Karpas-422 (cell line): ENCODE measurements at regions not wholly inside any gene's neighbourhood (a gene's known extent, or its start where the extent isn't known, plus 50 kb on each side); places are given as distances from the start of the nearest gene placed in this dataset.
A peak's percentile ranks its signal among the peaks of the same experiment; 100 is the strongest.

Source experiments
- DNase-seq: peaks from one replicate; pipeline ENCODE4 v3.0.0-alpha.2; 2015
- H2AFZ ChIP-seq: fragments of 200-600 bp; sonication (generic); 2 replicates; pipeline ENCODE4 v1.6.1; 2014; ENCODE audit warnings: antibody characterized with exemption, low read length, mixed read lengths
- H3K27ac ChIP-seq: fragments of 200-600 bp; sonication (generic); 2 replicates; pipeline ENCODE4 v1.5.1; 2014; ENCODE audit warnings: mild to moderate bottlenecking, low read length, moderate library complexity
- H3K27me3 ChIP-seq: fragments of 200-600 bp; sonication (generic); 2 replicates; pipeline ENCODE4 v1.6.1; 2014; ENCODE audit warnings: low read length, mixed read lengths
- H3K36me3 ChIP-seq: fragments of 200-600 bp; sonication (generic); 2 replicates; pipeline ENCODE4 v1.6.1; 2014; ENCODE audit warnings: low read length, mixed read lengths; ENCODE audit not compliant: insufficient read depth
- H3K4me1 ChIP-seq: fragments of 200-600 bp; sonication (generic); 2 replicates; pipeline ENCODE4 v1.6.1; 2014; ENCODE audit warnings: mild to moderate bottlenecking, low read length, mixed read lengths
- H3K4me2 ChIP-seq: fragments of 200-600 bp; sonication (generic); 2 replicates; pipeline ENCODE4 v1.6.1; 2014; ENCODE audit warnings: low read length, low read depth, mild to moderate bottlenecking; ENCODE audit not compliant: poor library complexity, severe bottlenecking
- H3K4me3 ChIP-seq: fragments of 200-600 bp; sonication (generic); 2 replicates; pipeline ENCODE4 v1.5.1; 2014; ENCODE audit warnings: mild to moderate bottlenecking, antibody characterized with exemption, low read length, mixed read lengths
- H3K79me2 ChIP-seq: fragments of 200-600 bp; sonication (generic); 2 replicates; pipeline ENCODE4 v1.6.1; 2014; ENCODE audit warnings: mild to moderate bottlenecking, low read length, mixed read lengths
- H3K9ac ChIP-seq: fragments of 200-600 bp; sonication (generic); 2 replicates; pipeline ENCODE4 v1.6.0; 2014; ENCODE audit warnings: low read length
- H3K9me2 ChIP-seq: fragments of 200-600 bp; sonication (generic), shearing (Covaris generic); replicated peaks from 2 replicates; pipeline ENCODE4 v1.6.0; 2014; ENCODE audit warnings: mild to moderate bottlenecking, low read length, moderate library complexity; ENCODE audit not compliant: insufficient read depth
- H3K9me3 ChIP-seq: fragments of 300-700, 200-600 bp; sonication (generic); 2 replicates; pipeline ENCODE4 v1.6.1; 2014; ENCODE audit warnings: low read length, mixed read lengths
- H4K20me1 ChIP-seq: fragments of 200-600 bp; sonication (generic); 2 replicates; pipeline ENCODE4 v1.6.1; 2014; ENCODE audit warnings: mild to moderate bottlenecking, antibody characterized with exemption, low read length, low read depth; ENCODE audit not compliant: insufficient read depth

GRCh38 chr5:96197347-96197746 is 235.7 kb upstream of the ELL2 start:
- H3K27ac ChIP-seq = no peak overlapping the region
- H3K9me2 ChIP-seq = no peaks in the 10 kb centered on the region
- no peak overlapping the region for H3K4me3 ChIP-seq
- no peaks in the 10 kb centered on the region for H3K9me3 ChIP-seq
- no peaks in the 10 kb centered on the region for H3K79me2 ChIP-seq
- no peaks in the 10 kb centered on the region for H3K36me3 ChIP-seq
- no peak overlapping the region for H3K9ac ChIP-seq
- DNase-seq = no peak
- no peak overlapping the region for H2AFZ ChIP-seq
- H3K27me3 ChIP-seq = no peaks in the 10 kb centered on the region
- no peaks in the 10 kb centered on the region for H4K20me1 ChIP-seq
- no peak overlapping the region for H3K4me2 ChIP-seq
- no peaks in the 10 kb centered on the region for H3K4me1 ChIP-seq

GRCh38 chr5:96196890-96197289 is 235.2 kb upstream of the ELL2 start:
- H3K36me3 ChIP-seq = no peaks in the 10 kb centered on the region
- no peaks in the 10 kb centered on the region for H3K27me3 ChIP-seq
- H3K4me3 ChIP-seq = no peak overlapping the region
- no peaks in the 10 kb centered on the region for H3K9me3 ChIP-seq
- no peak overlapping the region for H3K4me2 ChIP-seq
- no peak overlapping the region for H3K27ac ChIP-seq
- H3K9me2 ChIP-seq = no peaks in the 10 kb centered on the region
- no peaks in the 10 kb centered on the region for H4K20me1 ChIP-seq
- no peaks in the 10 kb centered on the region for H3K4me1 ChIP-seq
- DNase-seq = no peak
- no peak overlapping the region for H2AFZ ChIP-seq
- no peak overlapping the region for H3K9ac ChIP-seq
- no peaks in the 10 kb centered on the region for H3K79me2 ChIP-seq

DNA sequence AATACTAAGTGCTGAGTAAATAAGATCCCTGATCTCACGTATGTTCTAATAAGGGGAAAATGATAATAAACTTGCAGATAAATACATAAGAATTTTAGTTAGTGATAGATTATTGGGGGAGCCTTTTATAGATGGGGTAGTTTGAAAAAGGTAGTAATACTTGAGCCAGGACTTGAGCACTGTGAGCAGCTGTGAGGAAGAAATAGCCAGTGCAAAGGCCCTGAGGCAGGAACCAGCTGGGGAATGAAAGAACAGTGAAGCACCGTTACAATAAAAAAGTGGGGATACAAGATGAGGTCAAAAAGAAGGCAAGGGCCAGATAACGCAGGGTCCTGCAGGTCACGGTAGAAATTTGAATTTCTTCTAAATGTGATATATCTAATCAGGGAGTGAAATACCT is 234.8 kb upstream of the ELL2 start:
- Histone ChIP-seq H3K4me2 (no peak overlapping the region), H3K27ac (no peak overlapping the region), H3K36me3 (no peaks in the 10 kb centered on the region), H2AFZ (no peak overlapping the region), H3K4me3 (no peak overlapping the region), H3K9ac (no peak overlapping the region), H3K9me3 (no peaks in the 10 kb centered on the region), H4K20me1 (no peaks in the 10 kb centered on the region), H3K27me3 (no peaks in the 10 kb centered on the region), H3K79me2 (no peaks in the 10 kb centered on the region), H3K9me2 (no peaks in the 10 kb centered on the region), H3K4me1 (no peaks in the 10 kb centered on the region)
- no peak for DNase-seq

DNA sequence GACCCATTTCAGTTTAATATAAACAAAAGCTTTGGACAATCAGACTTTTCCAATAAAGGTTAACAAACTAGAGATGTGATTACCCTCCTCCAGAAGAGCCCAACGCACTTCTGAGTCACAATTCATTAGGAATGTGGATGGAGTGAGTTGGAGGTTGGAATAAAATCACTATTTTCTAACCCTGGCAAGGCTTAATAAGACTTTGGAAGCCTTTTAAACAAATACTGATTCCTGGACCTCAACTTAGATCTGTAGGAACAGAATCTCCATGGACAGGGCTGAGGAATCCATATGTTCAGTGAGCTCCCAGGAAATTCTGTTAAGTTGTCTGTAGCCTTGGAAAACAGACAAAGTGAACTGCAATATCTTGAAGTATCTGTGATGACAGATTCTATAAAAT is 233.5 kb upstream of the ELL2 start:
- no peaks in the 10 kb centered on the region for H3K4me1 ChIP-seq
- H4K20me1 ChIP-seq = no peaks in the 10 kb centered on the region
- no peak overlapping the region for H3K4me2 ChIP-seq
- no peak for DNase-seq
- H3K36me3 ChIP-seq = no peaks in the 10 kb centered on the region
- no peak overlapping the region for H3K4me3 ChIP-seq
- no peaks in the 10 kb centered on the region for H3K9me3 ChIP-seq
- H3K9ac ChIP-seq = no peak overlapping the region
- no peak overlapping the region for H2AFZ ChIP-seq
- H3K27ac ChIP-seq = no peak overlapping the region
- no peaks in the 10 kb centered on the region for H3K9me2 ChIP-seq
- no peaks in the 10 kb centered on the region for H3K27me3 ChIP-seq
- H3K79me2 ChIP-seq = no peaks in the 10 kb centered on the region

DNA sequence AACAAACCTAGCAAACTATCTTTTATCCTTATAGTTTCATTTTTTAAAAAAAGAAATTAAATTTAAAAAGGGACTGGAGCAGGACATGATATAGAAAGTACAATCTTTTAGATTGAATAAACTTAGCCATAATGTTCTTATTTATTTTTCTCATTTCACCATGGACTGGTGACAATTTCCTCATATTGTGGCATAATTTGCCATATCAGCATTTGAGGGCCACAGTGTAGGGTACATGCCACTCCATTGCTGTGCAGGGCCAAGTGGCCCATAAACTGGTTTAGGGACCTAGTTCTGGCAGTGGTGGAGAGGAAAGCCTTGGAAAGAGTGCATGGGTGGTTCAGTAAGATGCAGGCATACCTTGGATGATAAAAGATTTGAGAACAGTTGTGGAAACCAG is 232.9 kb upstream of the ELL2 start:
- DNase-seq = no peak
- Histone ChIP-seq H3K27me3 (no peaks in the 10 kb centered on the region), H3K79me2 (no peaks in the 10 kb centered on the region), H3K36me3 (no peaks in the 10 kb centered on the region), H3K27ac (no peak overlapping the region), H4K20me1 (no peaks in the 10 kb centered on the region), H3K4me1 (no peaks in the 10 kb centered on the region), H3K9me3 (no peaks in the 10 kb centered on the region), H3K9me2 (no peaks in the 10 kb centered on the region), H3K9ac (no peak overlapping the region), H3K4me3 (no peak overlapping the region), H2AFZ (no peak overlapping the region), H3K4me2 (no peak overlapping the region)

DNA sequence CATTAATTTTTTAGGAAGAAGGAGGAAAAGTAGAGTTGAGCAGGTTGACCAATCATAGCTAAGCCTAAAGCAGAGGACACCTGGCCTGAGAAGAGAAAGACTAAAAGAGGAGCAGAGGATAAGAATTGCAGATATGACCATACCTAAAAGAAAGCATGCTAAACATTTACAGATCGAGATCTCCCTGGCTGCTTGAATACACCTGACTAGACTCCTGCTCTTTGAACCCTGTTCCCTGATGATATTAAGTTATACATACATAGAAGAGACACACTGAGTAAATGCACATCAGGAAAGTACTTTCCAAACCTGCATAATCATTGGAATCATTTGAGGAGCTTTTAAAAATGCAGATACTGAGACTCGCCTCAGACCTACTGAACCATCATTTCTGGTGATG is 232.3 kb upstream of the ELL2 start:
- Histone ChIP-seq H3K27ac (no peak overlapping the region), H3K4me1 (no peaks in the 10 kb centered on the region), H3K79me2 (no peaks in the 10 kb centered on the region), H3K4me3 (no peak overlapping the region), H2AFZ (no peak overlapping the region), H4K20me1 (no peaks in the 10 kb centered on the region), H3K27me3 (no peaks in the 10 kb centered on the region), H3K36me3 (no peaks in the 10 kb centered on the region), H3K4me2 (no peak overlapping the region), H3K9me3 (no peaks in the 10 kb centered on the region), H3K9ac (no peak overlapping the region), H3K9me2 (no peaks in the 10 kb centered on the region)
- no peak for DNase-seq

DNA sequence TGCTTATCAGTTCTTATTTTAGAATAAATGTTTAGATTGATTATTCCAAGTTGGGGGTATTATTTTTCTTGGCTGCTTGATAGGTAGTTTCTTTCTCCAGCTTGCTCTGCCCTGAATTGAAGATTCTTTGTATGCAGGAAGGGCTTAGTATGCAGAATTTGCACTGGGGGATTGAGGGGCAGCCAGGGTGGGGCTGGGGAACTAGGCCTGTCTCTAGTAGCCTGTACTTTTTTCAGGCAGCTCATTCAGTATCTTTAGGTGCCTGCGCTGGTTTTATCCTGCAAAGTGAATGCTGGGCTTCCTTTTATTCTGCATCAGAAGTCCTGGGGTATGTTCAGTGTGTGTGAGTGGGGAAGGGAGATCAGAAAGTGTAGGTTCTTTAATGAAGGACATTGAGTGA is 228.3 kb upstream of the ELL2 start:
- H3K9me2 ChIP-seq = no peaks in the 10 kb centered on the region

DNA sequence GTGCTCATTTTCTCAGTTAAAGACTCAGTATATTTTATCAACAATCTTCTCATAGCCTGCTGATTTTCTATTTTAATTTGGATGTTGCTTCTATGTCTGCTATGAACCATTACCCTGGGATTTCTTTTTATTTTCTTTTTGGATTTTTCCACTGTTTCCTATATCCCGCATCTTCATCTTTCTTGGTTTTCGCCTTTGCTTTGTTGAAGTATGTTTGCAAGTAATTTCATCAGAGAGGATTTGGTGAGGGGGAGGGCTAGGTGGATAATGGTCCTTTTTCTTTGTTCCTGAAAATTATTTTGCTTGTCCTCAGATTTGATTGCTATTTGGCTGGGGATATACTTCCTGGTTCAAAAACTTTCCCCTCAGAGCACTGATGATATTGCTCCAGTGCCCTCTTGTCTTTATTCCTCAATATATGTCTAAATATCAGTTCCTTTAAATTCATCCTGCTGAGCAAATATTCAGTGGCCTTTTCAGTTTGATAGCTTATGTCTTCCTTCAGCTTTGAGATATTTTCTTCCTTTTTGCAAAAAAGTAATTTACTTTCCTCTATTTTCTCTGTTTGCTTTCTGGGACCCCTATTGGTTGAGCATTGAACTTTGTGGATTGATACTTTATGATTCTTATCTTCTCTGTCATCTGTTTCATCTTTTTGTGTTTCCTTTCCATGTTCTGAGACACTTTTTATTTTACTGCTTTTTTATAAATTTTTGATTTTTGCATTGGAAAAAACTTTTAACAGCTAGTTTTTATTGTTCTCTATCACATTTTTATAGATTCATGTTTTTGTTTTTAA is 227.6 kb upstream of the ELL2 start:
- Histone ChIP-seq H2AFZ (no peak overlapping the region), H3K36me3 (no peaks in the 10 kb centered on the region), H3K9me3 (no peaks in the 10 kb centered on the region), H3K4me2 (no peak overlapping the region), H3K4me3 (no peak overlapping the region), H4K20me1 (no peaks in the 10 kb centered on the region), H3K27me3 (no peaks in the 10 kb centered on the region), H3K9ac (no peak overlapping the region), H3K4me1 (no peaks in the 10 kb centered on the region), H3K9me2 (no peaks in the 10 kb centered on the region), H3K79me2 (no peaks in the 10 kb centered on the region), H3K27ac (no peak overlapping the region)
- DNase-seq = peak; percentile 34

More for the DNA sequence above, 228.3 kb upstream of the ELL2 start:
- H3K4me3 ChIP-seq = no peak overlapping the region
- H3K9ac ChIP-seq = no peak overlapping the region
- H3K4me2 ChIP-seq = no peak overlapping the region
- H4K20me1 ChIP-seq = no peaks in the 10 kb centered on the region
- H3K79me2 ChIP-seq = no peaks in the 10 kb centered on the region
- no peak overlapping the region for H2AFZ ChIP-seq
- no peaks in the 10 kb centered on the region for H3K9me3 ChIP-seq
- DNase-seq = no peak
- H3K4me1 ChIP-seq = no peaks in the 10 kb centered on the region
- no peak overlapping the region for H3K27ac ChIP-seq
- H3K27me3 ChIP-seq = no peaks in the 10 kb centered on the region
- H3K36me3 ChIP-seq = no peaks in the 10 kb centered on the region
